ENCODE measurements at regions not wholly inside any gene's neighbourhood (a gene's known extent, or its start where the extent isn't known, plus 50 kb on each side); places are given as distances from the start of the nearest gene placed in this dataset.

- peaks cover 4% of the 10 kb centered on the region for H3K9me3 Mint-ChIP-seq
- no peaks in the 10 kb centered on the region for H3K36me3 Mint-ChIP-seq (ENCODE audit: low read depth)
- H3K4me3 Mint-ChIP-seq, result no peak overlapping the region
- peaks cover 7% of the 10 kb centered on the region for H3K4me1 Mint-ChIP-seq (ENCODE audit: low read depth)
- no peaks in the 10 kb centered on the region for H3K27me3 Mint-ChIP-seq (ENCODE audit: low read depth)
- H3K27ac Mint-ChIP-seq, result no peak overlapping the region
Observed at GRCh38 chr3:23656821-23657220, 148.9 kb upstream of the UBE2E1 start.

- no peak overlapping the region for H3K27ac Mint-ChIP-seq
- H3K9me3 Mint-ChIP-seq, result peaks cover 4% of the 10 kb centered on the region
- H3K4me1 Mint-ChIP-seq (ENCODE audit: low read depth), result peaks cover 7% of the 10 kb centered on the region
- H3K4me3 Mint-ChIP-seq, result no peak overlapping the region
- H3K27me3 Mint-ChIP-seq (ENCODE audit: low read depth), result no peaks in the 10 kb centered on the region
- H3K36me3 Mint-ChIP-seq (ENCODE audit: low read depth), result no peaks in the 10 kb centered on the region
Observed at GRCh38 chr3:23657647-23658046, 148.1 kb upstream of the UBE2E1 start.

GRCh38 chr3:23659274-23659673 is 146.5 kb upstream of the UBE2E1 start:
- Mint-ChIP-seq H3K4me3 (no peak overlapping the region), H3K36me3 (ENCODE audit: low read depth) (no peaks in the 10 kb centered on the region), H3K27me3 (ENCODE audit: low read depth) (no peaks in the 10 kb centered on the region), H3K27ac (no peak overlapping the region), H3K4me1 (ENCODE audit: low read depth) (peaks cover 3% of the 10 kb centered on the region), H3K9me3 (peaks cover 4% of the 10 kb centered on the region)

GRCh38 chr3:23659840-23660430 is 145.8 kb upstream of the UBE2E1 start:
- Mint-ChIP-seq H3K4me3 (no peak overlapping the region), H3K27ac (no peak overlapping the region), H3K36me3 (ENCODE audit: low read depth) (no peaks in the 10 kb centered on the region), H3K27me3 (ENCODE audit: low read depth) (no peaks in the 10 kb centered on the region), H3K4me1 (ENCODE audit: low read depth) (no peaks in the 10 kb centered on the region), H3K9me3 (peaks cover 4% of the 10 kb centered on the region)

- Mint-ChIP-seq H3K36me3 (ENCODE audit: low read depth) (no peaks in the 10 kb centered on the region), H3K4me3 (no peak overlapping the region), H3K27me3 (ENCODE audit: low read depth) (no peaks in the 10 kb centered on the region), H3K9me3 (no peaks in the 10 kb centered on the region), H3K27ac (no peak overlapping the region), H3K4me1 (ENCODE audit: low read depth) (no peaks in the 10 kb centered on the region)
Observed at GRCh38 chr3:23662079-23662617, 143.6 kb upstream of the UBE2E1 start.

- H3K4me1 Mint-ChIP-seq (ENCODE audit: low read depth), result no peaks in the 10 kb centered on the region
- H3K4me3 Mint-ChIP-seq, result no peak overlapping the region
- no peak overlapping the region for H3K27ac Mint-ChIP-seq
- no peaks in the 10 kb centered on the region for H3K27me3 Mint-ChIP-seq (ENCODE audit: low read depth)
- H3K9me3 Mint-ChIP-seq, result no peaks in the 10 kb centered on the region
- no peaks in the 10 kb centered on the region for H3K36me3 Mint-ChIP-seq (ENCODE audit: low read depth)
Observed at GRCh38 chr3:23663246-23663645, 142.5 kb upstream of the UBE2E1 start.

GRCh38 chr3:23663661-23664186 is 142.0 kb upstream of the UBE2E1 start:
- H3K27ac Mint-ChIP-seq, result no peak overlapping the region
- no peak overlapping the region for H3K4me3 Mint-ChIP-seq
- H3K27me3 Mint-ChIP-seq (ENCODE audit: low read depth), result no peaks in the 10 kb centered on the region
- H3K36me3 Mint-ChIP-seq (ENCODE audit: low read depth), result no peaks in the 10 kb centered on the region
- H3K4me1 Mint-ChIP-seq (ENCODE audit: low read depth), result no peaks in the 10 kb centered on the region
- H3K9me3 Mint-ChIP-seq, result no peaks in the 10 kb centered on the region

GRCh38 chr3:23664459-23664858 is 141.3 kb upstream of the UBE2E1 start:
- no peaks in the 10 kb centered on the region for H3K9me3 Mint-ChIP-seq
- no peaks in the 10 kb centered on the region for H3K36me3 Mint-ChIP-seq (ENCODE audit: low read depth)
- no peak overlapping the region for H3K27ac Mint-ChIP-seq
- peaks cover 4% of the 10 kb centered on the region for H3K27me3 Mint-ChIP-seq (ENCODE audit: low read depth)
- no peak overlapping the region for H3K4me3 Mint-ChIP-seq
- no peaks in the 10 kb centered on the region for H3K4me1 Mint-ChIP-seq (ENCODE audit: low read depth)

- Mint-ChIP-seq H3K27me3 (ENCODE audit: low read depth) (peaks cover 13% of the 10 kb centered on the region), H3K9me3 (no peaks in the 10 kb centered on the region), H3K4me3 (no peak overlapping the region), H3K27ac (no peak overlapping the region), H3K36me3 (ENCODE audit: low read depth) (no peaks in the 10 kb centered on the region), H3K4me1 (ENCODE audit: low read depth) (no peaks in the 10 kb centered on the region)
Observed at GRCh38 chr3:23665741-23666140, 140.0 kb upstream of the UBE2E1 start.

GRCh38 chr3:23666818-23667217 is 138.9 kb upstream of the UBE2E1 start:
- no peaks in the 10 kb centered on the region for H3K4me1 Mint-ChIP-seq (ENCODE audit: low read depth)
- no peaks in the 10 kb centered on the region for H3K9me3 Mint-ChIP-seq
- peaks cover 22% of the 10 kb centered on the region for H3K27me3 Mint-ChIP-seq (ENCODE audit: low read depth)
- H3K36me3 Mint-ChIP-seq (ENCODE audit: low read depth), result no peaks in the 10 kb centered on the region
- H3K27ac Mint-ChIP-seq, result no peak overlapping the region
- no peak overlapping the region for H3K4me3 Mint-ChIP-seq

GRCh38 chr3:23667536-23668429 is 138.0 kb upstream of the UBE2E1 start:
- Mint-ChIP-seq H3K36me3 (ENCODE audit: low read depth) (no peaks in the 10 kb centered on the region), H3K9me3 (no peaks in the 10 kb centered on the region), H3K4me1 (ENCODE audit: low read depth) (no peaks in the 10 kb centered on the region), H3K27ac (no peak overlapping the region), H3K4me3 (no peak overlapping the region), H3K27me3 (ENCODE audit: low read depth) (peaks cover 29% of the 10 kb centered on the region)

GRCh38 chr3:23668430-23668904 is 137.3 kb upstream of the UBE2E1 start:
- H3K4me1 Mint-ChIP-seq (ENCODE audit: low read depth), result no peaks in the 10 kb centered on the region
- peaks cover 36% of the 10 kb centered on the region for H3K27me3 Mint-ChIP-seq (ENCODE audit: low read depth)
- no peak overlapping the region for H3K27ac Mint-ChIP-seq
- no peaks in the 10 kb centered on the region for H3K36me3 Mint-ChIP-seq (ENCODE audit: low read depth)
- no peaks in the 10 kb centered on the region for H3K9me3 Mint-ChIP-seq
- no peak overlapping the region for H3K4me3 Mint-ChIP-seq

- H3K4me3 Mint-ChIP-seq, result no peak overlapping the region
- no peaks in the 10 kb centered on the region for H3K4me1 Mint-ChIP-seq (ENCODE audit: low read depth)
- H3K27ac Mint-ChIP-seq, result no peak overlapping the region
- no peaks in the 10 kb centered on the region for H3K36me3 Mint-ChIP-seq (ENCODE audit: low read depth)
- H3K27me3 Mint-ChIP-seq (ENCODE audit: low read depth), result peaks cover 40% of the 10 kb centered on the region
- no peaks in the 10 kb centered on the region for H3K9me3 Mint-ChIP-seq
Observed at GRCh38 chr3:23669541-23670255, 136.1 kb upstream of the UBE2E1 start.

GRCh38 chr3:23671851-23672589 is 133.7 kb upstream of the UBE2E1 start:
- Mint-ChIP-seq H3K9me3 (no peaks in the 10 kb centered on the region), H3K4me3 (no peak overlapping the region), H3K27ac (no peak overlapping the region), H3K27me3 (ENCODE audit: low read depth) (peaks cover 44% of the 10 kb centered on the region), H3K36me3 (ENCODE audit: low read depth) (no peaks in the 10 kb centered on the region), H3K4me1 (ENCODE audit: low read depth) (no peaks in the 10 kb centered on the region)
